SK-N-DZ (cell line): ENCODE measurements at regions not wholly inside any gene's neighbourhood (a gene's known extent, or its start where the extent isn't known, plus 50 kb on each side); places are given as distances from the start of the nearest gene placed in this dataset.
"Not testable (repeated sequence)": the region's sequence is repeated elsewhere in the genome, so short reads cannot be mapped to it uniquely, and the experiment has no call there.

ENCODE experiments used
- DNase-seq: peaks from one replicate; pipeline ENCODE4 v3.0.0-alpha.2; 2015; ENCODE audit warnings: low spot score

DNA sequence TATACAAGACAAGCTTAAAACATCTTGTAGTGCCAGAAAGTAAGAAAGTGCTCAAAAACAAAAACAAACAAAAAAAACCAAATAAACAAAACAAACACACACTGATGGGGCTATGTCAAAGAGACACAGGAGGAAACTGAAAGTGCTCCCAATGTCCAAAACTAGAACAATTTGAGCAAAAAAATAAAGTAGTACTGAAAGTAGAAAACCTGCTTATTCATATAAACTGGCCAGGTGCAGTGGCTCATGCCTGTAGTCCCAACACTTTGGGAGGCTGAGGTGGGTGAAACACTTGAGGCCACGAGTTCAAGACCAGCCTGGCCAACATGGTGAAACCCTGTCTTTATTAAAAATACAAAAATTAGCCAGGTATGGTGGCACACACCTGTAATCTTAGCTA lies 129.9 kb downstream of the GLUL start:
- DNase-seq, result no peak

DNA sequence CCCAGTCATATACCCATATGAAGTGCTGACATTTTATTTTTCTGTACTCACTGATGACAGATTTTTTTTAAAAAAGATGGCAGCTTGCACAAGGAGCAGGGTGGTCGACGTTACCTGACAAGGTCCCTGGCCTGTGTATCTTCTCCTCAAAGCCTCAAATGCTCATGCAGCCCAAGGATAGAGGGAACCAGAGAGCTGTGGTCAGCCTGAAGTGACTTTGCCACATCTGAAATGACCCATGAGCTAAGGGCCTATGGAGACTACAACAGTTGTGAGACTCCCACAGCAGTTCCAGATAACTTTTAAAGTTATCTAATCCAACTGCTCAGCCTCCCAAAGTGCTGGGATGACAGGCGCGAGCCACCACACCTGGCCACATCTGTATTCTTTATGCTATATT lies 131.1 kb downstream of the GLUL start:
- DNase-seq, result no peak

DNA sequence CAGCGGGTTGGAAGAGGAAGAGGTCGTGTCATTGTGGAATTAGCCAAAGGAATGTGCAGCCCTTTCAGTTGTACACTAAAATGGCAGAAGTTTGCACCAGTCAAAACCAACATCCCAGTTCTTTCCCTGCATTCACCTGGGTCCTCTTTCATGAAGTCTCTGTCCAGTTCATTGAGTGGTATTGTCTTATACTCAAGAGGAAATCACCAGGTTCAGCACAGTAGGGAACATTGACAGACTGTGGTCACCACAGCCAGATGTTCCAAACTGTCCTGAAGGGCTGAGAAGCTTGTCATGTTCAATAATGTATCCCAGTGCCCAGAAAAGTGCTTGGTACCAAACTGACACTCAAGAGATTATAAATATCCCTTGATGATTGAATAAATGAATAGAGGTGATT lies 131.6 kb downstream of the GLUL start:
- no peak for DNase-seq

DNA sequence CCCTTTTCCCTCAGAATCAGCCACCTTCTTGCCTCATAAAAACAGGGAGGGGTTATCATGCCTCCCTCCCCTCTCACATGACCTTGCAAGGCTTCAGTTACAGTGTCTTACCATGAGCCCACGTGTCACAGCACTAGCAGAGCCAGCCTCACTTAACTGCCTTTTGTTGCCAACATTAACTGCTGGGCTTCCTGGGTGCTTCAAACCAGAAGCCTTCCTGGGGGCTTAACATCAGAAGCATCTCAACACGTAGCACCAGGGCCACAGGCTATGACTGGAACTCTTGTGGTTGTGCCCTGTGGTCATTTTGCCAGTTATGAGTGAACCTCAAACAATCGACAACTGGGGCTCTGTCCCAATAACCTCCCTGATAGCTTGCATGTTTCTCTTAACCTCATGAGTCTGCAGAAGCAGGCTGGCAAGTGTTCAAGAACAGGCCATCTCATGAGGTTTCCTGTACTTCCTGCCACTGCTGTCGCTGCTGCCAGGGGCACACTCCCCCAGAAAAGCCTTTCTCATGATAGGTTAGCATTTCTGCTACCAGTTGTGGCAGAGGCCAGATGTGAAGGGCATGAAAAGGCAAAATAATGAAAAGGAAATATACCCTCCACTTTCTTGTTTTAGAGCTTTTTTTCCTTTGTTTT lies 132.2 kb downstream of the GLUL start:
- DNase-seq, result no peak

DNA sequence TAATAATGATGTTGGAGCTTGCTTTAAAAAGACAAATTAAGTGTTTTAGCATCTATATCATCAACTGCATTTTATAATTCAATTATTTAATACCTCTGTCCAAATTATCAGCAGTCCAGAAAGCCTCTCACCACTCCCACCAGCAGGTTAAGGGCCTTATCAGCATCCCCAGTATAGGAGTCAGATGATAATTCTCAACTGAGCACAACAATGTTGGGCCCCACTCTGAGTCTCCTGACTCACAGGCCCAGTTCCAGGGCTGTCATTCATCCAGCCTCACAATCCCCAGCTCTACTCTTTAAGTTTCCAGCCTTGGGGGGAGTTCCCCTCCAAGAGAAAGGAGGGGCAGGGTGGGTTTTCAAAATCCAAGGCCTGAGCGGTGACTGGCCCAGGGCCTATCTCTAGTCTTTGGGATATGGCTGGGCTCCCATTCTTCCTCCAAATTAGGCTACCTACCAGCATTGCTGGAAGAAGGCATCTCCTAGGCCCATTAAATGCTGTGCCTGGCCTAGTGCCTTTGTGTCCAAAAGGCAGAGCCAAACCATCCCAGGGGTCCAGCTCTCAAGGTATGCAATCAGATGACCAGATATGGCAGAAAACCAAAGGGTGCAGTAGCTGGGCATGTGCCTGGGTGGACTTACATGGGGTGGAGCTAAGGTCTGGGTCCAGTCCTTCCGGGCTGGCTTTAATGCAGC lies 134.1 kb downstream of the GLUL start:
- DNase-seq, result no peak

DNA sequence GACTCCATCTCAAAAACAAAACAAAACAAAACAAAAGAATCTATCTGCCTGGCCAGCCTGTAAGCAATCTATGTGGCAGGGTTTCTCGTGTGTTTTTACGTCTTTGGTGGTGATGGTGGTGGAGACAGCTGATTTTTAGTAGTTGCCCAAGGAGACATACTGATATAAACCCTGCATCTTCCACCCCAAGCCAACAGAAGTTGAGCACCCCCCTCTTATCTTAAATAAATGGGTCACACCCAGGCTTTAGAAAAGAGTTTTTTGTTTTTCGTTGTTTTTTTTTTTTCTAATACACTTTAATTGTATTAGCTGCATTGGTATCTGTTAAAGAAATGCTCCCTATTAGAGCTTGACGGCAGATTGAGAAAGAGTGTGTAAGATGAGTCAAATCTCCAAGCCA lies 134.7 kb downstream of the GLUL start:
- DNase-seq, result no peak

DNA sequence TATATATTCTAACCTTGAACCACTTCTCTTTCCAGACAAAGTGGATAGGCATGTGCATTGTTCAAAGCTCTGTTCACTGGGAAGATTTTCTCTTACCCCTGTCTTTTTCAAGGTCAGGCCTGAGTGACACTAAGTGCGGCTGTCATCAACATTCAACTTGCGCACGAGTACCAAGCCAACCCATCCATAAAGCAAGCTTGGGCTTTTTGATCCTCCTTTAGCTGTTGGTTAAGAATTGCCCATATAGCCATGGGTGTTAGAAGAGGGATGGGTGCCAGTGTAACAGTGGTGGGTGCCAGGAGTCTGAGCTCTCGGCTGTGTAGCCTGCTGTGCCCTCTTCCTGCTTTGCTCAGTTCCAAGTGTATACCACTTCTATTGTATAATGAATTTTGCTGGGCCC lies 136.1 kb downstream of the GLUL start:
- DNase-seq, result no peak

DNA sequence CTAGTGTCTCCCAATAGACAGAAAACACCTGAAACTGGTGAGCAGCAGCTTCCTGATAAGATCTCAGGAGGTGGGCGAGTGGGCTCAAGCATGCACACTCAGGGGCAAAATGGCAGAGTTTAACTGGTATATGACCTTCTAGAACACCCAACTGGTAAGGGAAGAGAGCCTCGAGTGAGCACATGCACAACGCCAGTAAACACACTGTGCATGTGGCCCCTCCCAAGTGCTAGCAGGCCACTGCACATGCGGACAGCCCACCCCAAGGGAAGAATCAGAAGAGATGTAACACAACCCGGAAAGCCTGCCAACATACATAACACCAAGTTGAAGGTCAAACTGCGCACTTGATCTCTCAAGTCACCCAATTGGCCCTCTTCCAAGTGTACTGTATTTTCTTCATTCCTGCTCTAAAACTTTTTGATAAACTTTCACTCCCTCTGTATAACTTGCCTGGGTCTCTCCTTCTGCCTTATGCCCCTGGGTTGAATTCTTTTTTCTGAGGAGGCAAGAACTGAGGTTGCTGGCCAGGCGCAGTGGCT lies 138.2 kb downstream of the GLUL start:
- no peak for DNase-seq

DNA sequence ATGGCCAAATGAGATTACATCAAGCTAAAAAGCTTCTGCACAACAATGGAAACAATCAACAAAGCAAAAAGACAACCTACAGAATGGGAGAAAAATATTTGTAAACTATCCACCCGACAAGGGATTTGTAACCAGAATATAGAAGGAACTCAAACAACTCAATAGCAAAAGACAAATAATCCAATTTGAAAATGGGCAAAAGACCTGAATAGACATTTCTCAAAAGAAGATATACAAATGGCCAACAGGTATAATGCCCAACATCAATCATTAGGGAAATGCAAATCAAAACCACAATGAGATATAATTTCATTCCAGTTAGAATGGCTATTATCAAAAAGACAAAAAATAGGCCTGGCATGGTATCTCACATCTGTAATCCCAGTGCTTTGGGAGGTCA lies 140.0 kb downstream of the GLUL start:
- DNase-seq, result no peak

DNA sequence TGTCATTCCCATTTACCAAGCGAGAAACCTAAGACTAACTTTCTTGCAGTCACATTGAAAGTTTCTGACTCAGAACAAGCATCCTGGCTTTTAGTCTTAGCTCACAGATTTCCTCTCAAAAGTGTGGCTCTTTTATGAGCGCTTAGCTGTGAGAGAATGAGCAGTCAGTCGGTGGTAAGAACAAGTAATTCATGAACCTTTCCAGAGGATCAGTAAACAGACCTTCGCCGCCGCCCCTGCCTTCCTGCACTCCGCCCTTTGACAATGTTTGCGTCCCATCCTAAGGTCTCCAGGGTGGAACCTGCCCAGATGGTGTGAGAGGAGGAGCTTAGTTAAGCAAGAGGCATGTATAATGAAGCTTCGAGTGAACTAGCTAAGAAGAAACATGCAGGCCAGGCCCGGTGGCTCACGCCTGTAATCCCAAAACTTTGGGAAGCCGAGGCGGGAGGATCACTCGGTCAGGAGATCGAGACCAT lies 142.4 kb downstream of the GLUL start:
- DNase-seq, result no peak

DNA sequence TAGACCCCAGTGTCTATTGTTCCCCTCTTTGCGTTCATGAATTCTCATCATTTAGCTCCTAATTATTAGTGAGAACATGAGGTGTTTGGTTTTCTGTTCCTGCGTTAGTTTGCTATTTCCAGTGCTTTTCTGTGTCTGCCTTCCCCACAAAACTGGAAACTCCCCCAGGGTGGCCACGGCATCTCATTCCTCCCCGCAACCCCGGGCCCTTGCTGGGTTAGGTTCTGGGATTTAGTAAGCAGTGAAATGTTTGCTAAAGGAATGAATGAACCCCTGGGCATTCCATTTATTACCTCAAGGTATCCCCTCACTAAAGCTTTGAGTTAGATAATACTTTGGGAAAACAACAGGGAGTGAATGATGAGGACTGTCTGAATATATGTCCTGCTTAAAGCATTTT lies 142.9 kb downstream of the GLUL start:
- no peak for DNase-seq

DNA sequence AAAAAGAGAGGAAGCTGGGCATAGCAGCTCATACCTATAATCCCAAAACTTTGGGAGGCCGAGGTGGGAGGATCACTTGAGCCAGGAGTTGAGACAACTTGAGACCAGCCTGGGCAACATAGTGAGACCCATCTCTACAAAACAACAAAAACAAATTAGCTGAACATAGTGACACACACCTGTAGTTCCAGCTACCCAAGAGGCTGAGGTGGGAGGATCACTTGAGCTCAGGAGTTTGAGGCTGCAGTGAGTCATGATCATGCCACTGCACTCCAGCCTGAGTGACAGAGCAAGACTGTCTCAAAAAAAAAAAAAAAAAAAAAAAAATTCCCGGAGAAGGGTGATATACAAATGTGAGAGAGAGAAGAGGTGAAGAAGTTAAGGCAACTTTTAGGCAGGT lies 143.8 kb downstream of the GLUL start:
- not testable (repeated sequence) for DNase-seq

DNA sequence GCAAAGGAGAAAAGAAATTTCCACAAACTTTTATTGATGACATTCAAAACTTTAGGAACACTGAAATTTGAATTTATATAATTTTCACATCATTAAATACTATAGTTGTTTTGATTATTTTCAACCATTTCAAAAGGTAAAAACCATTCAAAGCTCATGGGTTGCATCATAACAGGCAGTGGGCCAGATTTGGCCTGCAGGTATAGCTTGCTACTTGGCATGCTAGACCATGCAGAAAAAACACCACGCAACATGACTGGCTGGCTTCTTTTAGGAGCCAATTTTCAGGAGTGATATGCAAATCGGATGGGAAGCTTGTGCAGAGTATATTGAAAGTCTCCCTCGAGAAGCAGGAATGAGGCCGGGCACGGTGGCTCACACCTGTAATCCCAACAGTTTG lies 144.8 kb downstream of the GLUL start:
- no peak for DNase-seq

DNA sequence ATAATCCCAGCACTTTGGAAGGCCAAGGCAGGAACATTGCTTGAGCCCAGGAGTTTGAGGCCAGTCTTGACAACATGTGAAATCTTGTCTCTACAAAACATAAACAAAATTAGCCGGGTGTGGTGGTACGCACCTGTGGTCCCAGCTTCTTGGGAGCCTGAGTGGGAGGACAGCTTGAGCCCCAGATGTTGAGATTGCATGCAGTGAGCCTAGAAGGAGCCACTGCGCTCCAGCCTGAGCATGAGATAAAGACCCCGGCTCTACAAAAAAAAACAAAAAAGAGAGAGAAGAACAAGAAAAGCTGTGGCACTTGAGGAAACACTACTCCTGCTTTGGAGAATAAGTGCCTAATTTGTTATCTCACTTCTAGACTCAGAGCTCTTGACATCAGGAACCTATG lies 146.6 kb downstream of the GLUL start:
- DNase-seq, result no peak

DNA sequence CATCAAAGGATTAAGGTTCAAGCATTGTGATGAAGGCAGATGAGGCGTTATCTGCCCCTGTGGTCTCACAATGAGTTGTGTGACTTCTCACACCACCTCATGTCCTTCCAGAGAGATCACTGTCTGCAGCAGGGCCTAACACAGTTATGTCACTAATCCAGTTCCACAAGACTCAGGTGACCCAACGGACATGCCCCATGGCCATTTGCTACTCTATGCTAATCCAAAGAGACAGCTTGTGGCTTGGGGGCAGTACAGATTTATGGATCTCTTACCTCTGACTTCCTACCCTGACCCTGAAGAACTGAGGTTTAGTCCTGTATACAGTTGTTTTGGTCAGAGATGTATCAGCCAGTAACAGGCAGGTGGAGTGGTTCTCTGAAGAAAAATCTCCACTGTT lies 147.1 kb downstream of the GLUL start:
- no peak for DNase-seq

DNA sequence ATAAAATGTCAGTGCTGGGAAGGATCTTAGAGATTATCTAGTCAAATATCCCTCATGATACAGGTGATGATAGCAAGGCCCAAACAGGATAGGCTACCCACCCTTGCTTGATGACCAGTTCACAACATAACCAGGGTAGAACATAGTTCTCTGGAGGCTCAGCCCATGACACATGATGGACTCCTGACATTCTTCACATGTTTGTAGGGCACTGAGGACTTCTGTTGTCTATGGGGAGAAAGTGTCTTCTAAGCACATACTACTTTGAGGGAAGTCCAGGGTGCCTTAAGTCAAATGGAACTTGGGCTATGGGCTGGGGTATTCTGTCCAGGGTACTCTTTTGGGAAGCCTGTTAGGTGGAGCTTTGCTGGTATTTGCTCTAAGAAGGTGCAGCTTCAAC lies 148.9 kb downstream of the GLUL start:
- no peak for DNase-seq

DNA sequence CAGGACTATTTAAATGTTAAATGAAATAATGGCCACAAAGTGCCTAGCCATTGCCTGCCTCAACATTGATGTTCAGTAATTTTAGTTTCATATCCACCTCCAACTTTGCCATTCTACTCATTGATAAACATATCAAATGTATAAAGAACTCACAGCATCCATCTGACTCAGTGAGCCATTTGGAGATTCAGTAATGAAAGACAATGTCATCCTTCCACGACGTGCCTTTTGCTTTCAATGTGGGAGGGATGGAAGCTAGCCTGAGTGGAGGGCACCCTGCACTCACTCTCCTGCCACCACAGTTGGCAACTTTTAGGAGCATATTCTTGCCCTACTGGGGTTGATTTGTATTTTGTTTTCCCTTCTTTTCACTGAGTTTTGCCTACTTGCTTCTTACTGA lies 151.5 kb downstream of the GLUL start:
- DNase-seq, result no peak

DNA sequence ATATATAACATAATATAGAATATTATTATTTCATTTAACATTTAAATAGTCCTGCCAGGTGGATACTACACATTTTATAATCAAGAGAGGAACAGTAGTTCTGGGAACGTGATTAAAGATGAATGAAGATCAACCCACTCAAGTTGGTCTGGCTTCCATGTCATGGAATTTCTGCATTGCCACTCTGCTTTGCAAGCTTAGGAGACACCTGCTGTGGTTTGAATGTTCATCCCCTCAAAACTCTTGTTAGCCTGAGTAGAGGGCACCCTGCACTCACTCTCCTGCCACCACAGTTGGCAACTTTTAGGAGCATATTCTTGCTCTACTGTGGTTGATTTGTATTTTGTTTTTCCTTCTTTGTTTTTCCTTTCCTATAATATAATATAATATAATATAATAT lies 153.2 kb downstream of the GLUL start:
- DNase-seq, result no peak

DNA sequence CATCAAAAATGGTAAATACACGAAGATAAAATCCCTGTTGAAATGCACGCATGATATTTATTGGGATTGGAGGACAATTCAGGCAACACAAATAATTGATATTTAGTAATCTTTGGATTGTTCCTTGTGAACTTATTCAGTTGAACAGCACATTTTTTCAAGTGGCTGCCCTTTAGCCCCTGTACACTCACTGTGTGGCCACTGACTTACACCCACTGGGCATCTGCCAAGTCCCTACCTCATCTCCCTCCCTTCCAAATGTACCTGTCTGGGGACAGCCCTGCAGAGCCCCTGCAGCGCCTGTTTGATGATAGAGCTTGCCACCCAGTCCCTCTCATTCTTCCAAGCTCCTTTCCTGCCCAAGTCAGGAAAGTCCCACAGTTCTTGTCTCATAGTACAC lies 154.3 kb downstream of the GLUL start:
- DNase-seq, result no peak

DNA sequence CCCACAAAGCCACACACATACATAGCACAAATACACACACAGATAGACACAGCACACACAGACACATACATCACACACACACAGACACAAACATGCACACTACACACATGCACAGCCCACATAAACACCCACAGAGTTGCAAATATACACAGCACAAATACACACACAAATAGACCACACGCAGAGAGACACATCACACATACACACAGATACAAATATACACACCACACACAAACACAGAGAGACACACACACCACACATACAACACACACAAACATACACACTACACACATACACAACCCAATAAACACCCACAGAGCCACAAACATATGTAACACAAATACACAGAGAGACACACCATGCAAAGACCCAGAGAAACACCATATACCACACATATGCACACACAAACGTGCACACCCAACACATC lies 154.9 kb downstream of the GLUL start:
- no peak for DNase-seq

DNA sequence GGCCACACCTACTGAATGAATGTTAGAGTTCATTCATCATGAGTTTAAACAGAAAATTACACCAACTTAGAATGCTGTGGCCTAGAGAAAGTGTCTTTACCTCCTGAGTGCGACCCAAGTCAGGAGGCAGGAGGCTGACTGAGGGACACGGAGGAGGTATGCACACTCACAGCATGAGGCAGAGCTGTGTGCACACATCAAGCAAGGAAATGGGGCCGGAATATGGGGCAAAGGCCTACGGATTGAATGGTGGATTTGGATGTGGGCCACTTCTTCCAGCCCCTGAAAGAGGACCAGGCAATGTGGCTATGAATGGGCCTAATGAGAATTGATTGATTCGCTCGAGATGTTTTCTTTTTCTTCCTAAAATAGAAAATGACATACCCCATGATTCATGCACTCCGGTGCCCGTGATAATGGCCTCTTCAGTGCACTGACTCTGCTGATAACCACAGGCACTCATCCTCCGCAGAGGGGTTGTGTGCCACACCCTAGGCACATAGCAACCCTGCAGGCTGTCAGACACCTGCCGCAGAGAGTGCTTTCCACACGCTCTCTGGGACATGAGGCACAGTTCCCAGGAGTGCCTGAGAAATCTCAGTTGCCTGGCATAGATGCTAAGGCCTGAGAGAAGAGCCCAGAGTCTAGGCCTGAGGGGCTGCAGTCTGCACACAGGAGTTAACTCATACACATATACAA lies 155.5 kb downstream of the GLUL start:
- DNase-seq, result no peak

DNA sequence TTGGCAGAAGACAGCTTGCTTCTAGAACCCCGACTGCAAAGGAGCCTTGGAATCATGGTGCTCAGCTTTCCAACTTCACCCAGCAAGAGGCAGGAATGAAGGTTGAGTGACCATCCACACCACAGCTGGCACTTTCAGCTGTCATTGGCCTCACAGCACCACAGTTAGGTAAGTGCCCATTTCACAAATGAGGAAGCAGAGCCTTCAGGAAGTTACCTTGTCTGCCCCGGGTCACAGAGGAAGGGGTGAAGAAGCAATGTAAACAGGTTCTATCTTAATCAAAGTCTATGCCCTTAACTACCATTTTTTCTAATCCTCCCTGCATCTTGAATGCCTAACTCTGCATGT lies 156.0 kb downstream of the GLUL start:
- DNase-seq, result no peak
